Breast epithelium (tissue), 4 donors: ENCODE measurements at regions not wholly inside any gene's neighbourhood (a gene's known extent, or its start where the extent isn't known, plus 50 kb on each side); places are given as distances from the start of the nearest gene placed in this dataset.
A peak's percentile ranks its signal among the peaks of the same experiment; 100 is the strongest.

Experiments
- DNase-seq, 2 donors: peaks; one replicate each; pipeline ENCODE4 v3.0.0-alpha.2; 2019; ENCODE audit warnings: low spot score in 2 of 2
- H3K27ac ChIP-seq, 2 donors: fragments of 200-600 bp; sonication (generic) in 1 of 2; one replicate each; pipeline ENCODE4 v1.5.1; 2016 to 2019; ENCODE audit warnings: mild to moderate bottlenecking in 1 of 2
- H3K27me3 ChIP-seq, 2 donors: fragments of 200-600 bp; sonication (generic) in 1 of 2; one replicate each; pipeline versions ENCODE4 v1.5.1 to v1.6.0; 2017 to 2019; ENCODE audit warnings: control low read depth in 1 of 2, mild to moderate bottlenecking in 1 of 2
- H3K36me3 ChIP-seq: fragments of 200-600 bp; one replicate; pipeline ENCODE4 v1.5.1; 2019
- H3K4me1 ChIP-seq, 2 donors: fragments of 200-600 bp; sonication (generic); one replicate each; pipeline ENCODE4 v1.5.1; 2016 to 2019; ENCODE audit warnings: control low read depth in 1 of 2
- H3K4me3 ChIP-seq, 3 donors: fragments of 200-600 bp; sonication (generic); 1 replicate in 2 of 3; 2 replicates in 1 of 3; pipeline ENCODE4 v1.5.1; 2016 to 2019; ENCODE audit warnings: mild to moderate bottlenecking in 3 of 3, moderate library complexity in 2 of 3
- H3K9me3 ChIP-seq, 2 donors: fragments of 200-600 bp; sonication (generic) in 1 of 2; one replicate each; pipeline ENCODE4 v1.5.1; 2016 to 2019; ENCODE audit warnings: control low read depth in 1 of 2
- POLR2A ChIP-seq: fragments of 450-650 bp; IDR thresholded peaks from one replicate; pipeline ENCODE4 v1.6.1; 2016; ENCODE audit warnings: antibody characterized with exemption, mild to moderate bottlenecking, moderate library complexity
- POLR2AphosphoS5 ChIP-seq, 3 donors: sonication (generic); formaldehyde crosslinking; IDR thresholded peaks; one replicate each; pipeline ENCODE4 v1.6.1; 2017; ENCODE audit warnings: antibody characterized with exemption in 3 of 3
- intact Hi-C: fragments of 100-400 bp; cut with DNase I; formaldehyde crosslinking; loops from one replicate; pipeline ENCODE4 v1.15.1; 2023; ENCODE audit warnings: low total_unique reads
- TF ChIP-seq, protein P1 (sequence below), 3 donors: fragments of 450-650 bp; IDR thresholded peaks; one replicate each; pipeline ENCODE4 v1.5.1; 2016 to 2017; ENCODE audit warnings: antibody characterized with exemption in 3 of 3, mild to moderate bottlenecking in 3 of 3, moderate library complexity in 3 of 3

DNA sequence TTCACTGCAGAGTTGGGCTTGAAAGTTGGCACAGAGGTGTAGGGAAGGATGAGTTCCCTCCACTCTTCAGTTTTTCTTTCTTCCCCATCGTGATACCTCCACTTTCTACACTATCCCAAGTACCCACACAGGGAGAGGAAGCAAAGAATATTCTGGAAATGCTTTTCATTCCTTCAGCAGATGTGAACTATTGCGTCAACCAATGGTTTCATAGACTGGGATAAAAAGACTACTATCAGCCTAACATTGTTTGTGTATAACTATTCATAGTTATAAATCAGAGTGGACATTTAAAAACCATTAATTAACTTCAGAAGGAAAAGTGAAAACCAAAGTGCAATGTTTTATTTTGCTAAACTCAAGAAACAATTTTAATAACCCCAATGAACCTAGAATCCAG, 63.6 kb upstream of the MAMDC2 start:
- intact Hi-C loops, result no loop called here
- no peak for TF ChIP-seq POLR2AphosphoS5 (IDR thresholded peaks at IDR 0.05)
- peak overlapping the region in 1 of 2 donors; percentile 0 for H3K27ac ChIP-seq
- H3K4me1 ChIP-seq, result no peaks in the 10 kb centered on the region
- H3K4me3 ChIP-seq, result no peak overlapping the region
- H3K9me3 ChIP-seq, result no peaks in the 10 kb centered on the region
- no peaks in the 10 kb centered on the region for H3K27me3 ChIP-seq
- no peaks in the 10 kb centered on the region for H3K36me3 ChIP-seq
- DNase-seq, result no peak

- H3K36me3 ChIP-seq, result no peaks in the 10 kb centered on the region
- intact Hi-C loops, result no loop called here
- DNase-seq, result no peak
- no peaks in the 10 kb centered on the region for H3K27me3 ChIP-seq
- H3K9me3 ChIP-seq, result no peaks in the 10 kb centered on the region
- H3K4me3 ChIP-seq, result no peak overlapping the region
- H3K27ac ChIP-seq, result peak overlapping the region in 1 of 2 donors; percentile 0
- H3K4me1 ChIP-seq, result no peaks in the 10 kb centered on the region
- TF ChIP-seq, protein P1, sequence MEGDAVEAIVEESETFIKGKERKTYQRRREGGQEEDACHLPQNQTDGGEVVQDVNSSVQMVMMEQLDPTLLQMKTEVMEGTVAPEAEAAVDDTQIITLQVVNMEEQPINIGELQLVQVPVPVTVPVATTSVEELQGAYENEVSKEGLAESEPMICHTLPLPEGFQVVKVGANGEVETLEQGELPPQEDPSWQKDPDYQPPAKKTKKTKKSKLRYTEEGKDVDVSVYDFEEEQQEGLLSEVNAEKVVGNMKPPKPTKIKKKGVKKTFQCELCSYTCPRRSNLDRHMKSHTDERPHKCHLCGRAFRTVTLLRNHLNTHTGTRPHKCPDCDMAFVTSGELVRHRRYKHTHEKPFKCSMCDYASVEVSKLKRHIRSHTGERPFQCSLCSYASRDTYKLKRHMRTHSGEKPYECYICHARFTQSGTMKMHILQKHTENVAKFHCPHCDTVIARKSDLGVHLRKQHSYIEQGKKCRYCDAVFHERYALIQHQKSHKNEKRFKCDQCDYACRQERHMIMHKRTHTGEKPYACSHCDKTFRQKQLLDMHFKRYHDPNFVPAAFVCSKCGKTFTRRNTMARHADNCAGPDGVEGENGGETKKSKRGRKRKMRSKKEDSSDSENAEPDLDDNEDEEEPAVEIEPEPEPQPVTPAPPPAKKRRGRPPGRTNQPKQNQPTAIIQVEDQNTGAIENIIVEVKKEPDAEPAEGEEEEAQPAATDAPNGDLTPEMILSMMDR (IDR thresholded peaks at IDR 0.05), result no peak
- TF ChIP-seq POLR2A, result no peak
- TF ChIP-seq POLR2AphosphoS5 (IDR thresholded peaks at IDR 0.05), result no peak
Measured at GRCh38 chr9:69980591-69980990, 63.1 kb upstream of the MAMDC2 start.

GRCh38 chr9:69981686-69982445, 61.8 kb upstream of the MAMDC2 start:
- Histone ChIP-seq H3K9me3 (no peaks in the 10 kb centered on the region), H3K27ac (peak overlapping the region in 1 of 2 donors; percentile 3), H3K27me3 (no peaks in the 10 kb centered on the region), H3K4me3 (no peak overlapping the region), H3K36me3 (no peaks in the 10 kb centered on the region), H3K4me1 (no peaks in the 10 kb centered on the region)
- DNase-seq, result no peak
- no peak for TF ChIP-seq POLR2AphosphoS5 (IDR thresholded peaks at IDR 0.05)
- no peak for TF ChIP-seq POLR2A
- TF ChIP-seq, protein P1 (IDR thresholded peaks at IDR 0.05), result no peak
- intact Hi-C loops, result loop anchor here (2.0 kb wide), 1 partner anchor 57 kb away; no protein-coding TSS in a partner anchor

DNA sequence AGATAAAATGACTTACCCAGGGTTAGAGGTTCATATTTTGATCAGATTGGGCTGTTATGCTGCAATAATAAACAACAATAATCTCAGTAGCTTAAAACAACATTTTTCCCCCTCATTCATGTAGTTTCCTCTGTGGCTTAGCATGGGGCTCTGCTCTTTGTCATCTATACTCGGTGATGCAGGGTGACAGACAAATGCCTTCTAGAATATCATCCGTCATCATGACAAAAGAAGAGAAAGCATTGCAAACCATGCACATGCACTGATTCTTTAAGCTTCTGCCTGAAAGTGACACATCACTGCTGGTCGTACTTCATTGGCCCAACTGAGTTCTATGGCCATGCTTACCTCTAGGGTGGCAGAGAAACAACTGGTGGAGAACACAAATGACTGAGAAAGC, 58.8 kb upstream of the MAMDC2 start:
- TF ChIP-seq, protein P1 (IDR thresholded peaks at IDR 0.05), result no peak
- TF ChIP-seq POLR2AphosphoS5 (IDR thresholded peaks at IDR 0.05) (no peak), POLR2A (no peak)
- intact Hi-C loops, result no loop called here
- Histone ChIP-seq H3K27ac (no peak overlapping the region), H3K27me3 (no peaks in the 10 kb centered on the region), H3K4me1 (no peaks in the 10 kb centered on the region), H3K36me3 (no peaks in the 10 kb centered on the region), H3K4me3 (no peak overlapping the region), H3K9me3 (no peaks in the 10 kb centered on the region)
- no peak for DNase-seq

- H3K27ac ChIP-seq, result no peak overlapping the region
- H3K4me1 ChIP-seq, result no peaks in the 10 kb centered on the region
- H3K36me3 ChIP-seq, result no peaks in the 10 kb centered on the region
- DNase-seq, result no peak
- H3K27me3 ChIP-seq, result no peaks in the 10 kb centered on the region
- intact Hi-C loops, result no loop called here
- H3K4me3 ChIP-seq, result no peak overlapping the region
- TF ChIP-seq POLR2A, result no peak
- TF ChIP-seq, protein P1 (IDR thresholded peaks at IDR 0.05), result no peak
- no peak for TF ChIP-seq POLR2AphosphoS5 (IDR thresholded peaks at IDR 0.05)
- H3K9me3 ChIP-seq, result no peaks in the 10 kb centered on the region
Measured at GRCh38 chr9:69985971-69986370, 57.7 kb upstream of the MAMDC2 start.
